Colon (tissue), 2 donors: ENCODE measurements at regions not wholly inside any gene's neighbourhood (a gene's known extent, or its start where the extent isn't known, plus 50 kb on each side); places are given as distances from the start of the nearest gene placed in this dataset.

ENCODE experiments used
- FAIRE-seq: peaks from 2 replicates; lab custom pipeline; 2012; peaks lifted over from hg19 to GRCh38; lab: Jason Lieb, UNC
- donor health status: control.
- donor health status: control.

DNA sequence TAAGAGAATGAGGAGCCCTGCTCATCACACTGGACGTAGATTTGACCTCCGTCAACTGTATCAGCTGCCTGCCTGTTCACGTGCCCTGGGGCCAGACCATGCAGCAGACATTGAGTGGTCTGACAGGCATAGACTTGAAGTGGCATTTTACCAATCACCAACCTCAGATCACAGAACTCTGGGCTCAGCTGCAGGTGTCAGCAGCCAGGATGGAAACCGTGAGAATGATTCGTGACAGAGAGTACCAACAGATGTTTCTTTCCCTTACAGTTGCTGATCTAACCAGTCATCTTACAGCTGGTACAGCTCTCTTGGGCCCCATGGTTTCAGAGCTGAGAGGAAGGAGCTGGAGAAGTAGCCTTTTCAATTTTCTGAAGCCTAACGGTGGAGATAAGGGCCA lies 148.9 kb downstream of the EN1 start:
- no peak for FAIRE-seq

- no peak for FAIRE-seq
Observed at GRCh38 chr2:118697781-118698180, 149.7 kb downstream of the EN1 start.

- FAIRE-seq = no peak
Observed at GRCh38 chr2:118696786-118697465, 150.5 kb downstream of the EN1 start.

GRCh38 chr2:118693287-118693822 lies 154.1 kb downstream of the EN1 start:
- no peak for FAIRE-seq

DNA sequence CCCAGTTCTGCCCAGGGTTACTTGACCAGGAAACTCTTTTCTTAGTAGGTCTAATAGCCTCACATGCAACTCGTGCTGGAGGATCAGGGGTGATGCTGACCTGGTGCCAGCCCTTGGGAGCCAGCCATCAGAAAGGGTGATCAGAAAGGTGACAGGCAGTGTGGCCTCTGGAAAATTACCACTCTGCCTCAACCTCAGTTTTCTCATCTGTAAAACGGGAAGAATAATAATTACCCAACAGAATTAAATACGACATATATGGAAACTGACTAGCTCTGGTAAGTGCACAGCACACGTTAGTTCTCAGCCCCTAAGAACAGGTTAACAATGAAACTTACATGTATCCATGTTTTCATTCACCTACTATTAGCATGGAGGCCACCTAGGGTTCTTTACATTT lies 157.6 kb downstream of the EN1 start:
- no peak for FAIRE-seq

DNA sequence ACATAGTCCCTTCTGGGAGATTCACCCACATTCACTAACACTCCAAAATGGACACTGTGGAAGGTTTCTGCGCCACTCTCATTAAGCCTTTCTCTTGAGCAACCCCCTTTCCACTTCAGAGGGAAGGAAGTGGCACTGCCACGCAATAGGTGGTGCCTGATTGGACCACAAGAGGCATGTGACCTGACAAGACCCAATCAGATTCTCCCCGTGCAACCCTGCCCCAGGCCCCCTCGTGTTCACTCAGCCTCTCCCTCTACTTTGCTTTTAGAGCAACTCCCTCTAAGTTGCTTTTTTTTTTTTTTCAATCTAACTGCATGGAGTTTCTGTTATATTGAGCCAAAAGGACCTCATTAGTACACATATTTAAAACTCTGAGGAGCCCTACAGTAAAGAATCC lies 158.0 kb downstream of the EN1 start:
- no peak for FAIRE-seq

- FAIRE-seq = no peak
Observed at GRCh38 chr2:118689033-118689432, 158.4 kb downstream of the EN1 start.

DNA sequence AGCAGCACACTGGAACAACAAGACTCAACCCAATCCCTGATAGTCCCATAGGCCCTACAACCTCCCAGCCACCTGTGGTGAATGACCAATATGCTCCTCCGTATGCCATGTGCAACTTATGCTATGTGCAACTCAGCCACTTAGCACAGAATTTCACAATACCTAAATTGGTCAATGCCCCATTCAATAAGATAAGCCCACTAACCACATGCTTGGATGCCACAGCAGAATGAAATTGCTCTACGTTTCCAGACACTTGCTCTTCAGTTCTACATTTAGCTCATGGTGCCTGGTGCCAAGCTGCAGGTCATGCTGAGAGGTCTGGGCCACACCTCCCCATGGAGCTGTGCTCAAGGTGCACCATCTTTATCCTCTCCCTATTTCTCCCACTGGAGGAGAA lies 159.8 kb downstream of the EN1 start:
- no peak for FAIRE-seq

GRCh38 chr2:118687192-118687591 lies 160.3 kb downstream of the EN1 start:
- FAIRE-seq = no peak

DNA sequence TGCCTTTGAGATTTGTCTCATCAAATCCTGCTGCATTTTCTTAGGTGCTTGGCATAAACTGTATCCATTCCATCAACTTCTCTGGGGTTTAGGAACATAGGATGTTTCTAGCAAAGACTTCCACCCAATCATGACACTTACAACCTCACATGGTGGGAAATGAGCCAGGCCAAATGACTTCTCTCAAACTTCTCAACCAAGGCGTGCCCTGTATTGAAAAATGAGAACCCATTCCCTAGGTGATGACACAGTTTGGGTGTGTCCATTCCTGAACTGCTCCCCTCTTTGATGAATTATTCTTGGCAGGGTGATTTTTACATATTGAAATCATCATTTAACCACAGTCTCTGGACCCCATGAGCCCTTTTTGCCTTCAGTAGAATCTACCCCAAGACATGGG lies 161.1 kb downstream of the EN1 start:
- no peak for FAIRE-seq

GRCh38 chr2:118683460-118683859 lies 164.0 kb downstream of the EN1 start:
- no peak for FAIRE-seq

- FAIRE-seq = no peak
Observed at GRCh38 chr2:118678985-118679384, 168.5 kb downstream of the EN1 start.

DNA sequence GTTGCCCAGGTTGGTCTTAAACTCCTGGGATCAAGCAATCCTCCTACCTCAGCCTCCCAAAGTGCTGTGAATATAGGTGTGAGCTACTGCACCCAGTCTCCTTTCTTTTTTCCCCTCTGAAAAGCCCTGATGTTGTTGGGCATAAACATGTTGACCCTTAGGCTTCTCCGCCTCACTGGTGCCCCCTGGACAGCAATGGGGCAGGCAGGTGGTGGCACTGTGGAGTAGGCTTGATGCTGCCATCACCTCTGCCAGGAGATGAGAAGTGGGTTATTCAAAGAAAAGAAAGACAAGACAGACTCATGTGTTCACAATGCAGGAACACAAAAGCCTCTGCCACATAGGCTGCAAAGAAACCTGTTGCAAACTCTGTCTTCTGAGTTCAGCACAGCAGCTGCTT lies 169.9 kb downstream of the EN1 start:
- no peak for FAIRE-seq

- no peak for FAIRE-seq
Observed at GRCh38 chr2:118675531-118675930, 171.9 kb downstream of the EN1 start.

GRCh38 chr2:118672571-118673158 lies 174.8 kb downstream of the EN1 start:
- no peak for FAIRE-seq

DNA sequence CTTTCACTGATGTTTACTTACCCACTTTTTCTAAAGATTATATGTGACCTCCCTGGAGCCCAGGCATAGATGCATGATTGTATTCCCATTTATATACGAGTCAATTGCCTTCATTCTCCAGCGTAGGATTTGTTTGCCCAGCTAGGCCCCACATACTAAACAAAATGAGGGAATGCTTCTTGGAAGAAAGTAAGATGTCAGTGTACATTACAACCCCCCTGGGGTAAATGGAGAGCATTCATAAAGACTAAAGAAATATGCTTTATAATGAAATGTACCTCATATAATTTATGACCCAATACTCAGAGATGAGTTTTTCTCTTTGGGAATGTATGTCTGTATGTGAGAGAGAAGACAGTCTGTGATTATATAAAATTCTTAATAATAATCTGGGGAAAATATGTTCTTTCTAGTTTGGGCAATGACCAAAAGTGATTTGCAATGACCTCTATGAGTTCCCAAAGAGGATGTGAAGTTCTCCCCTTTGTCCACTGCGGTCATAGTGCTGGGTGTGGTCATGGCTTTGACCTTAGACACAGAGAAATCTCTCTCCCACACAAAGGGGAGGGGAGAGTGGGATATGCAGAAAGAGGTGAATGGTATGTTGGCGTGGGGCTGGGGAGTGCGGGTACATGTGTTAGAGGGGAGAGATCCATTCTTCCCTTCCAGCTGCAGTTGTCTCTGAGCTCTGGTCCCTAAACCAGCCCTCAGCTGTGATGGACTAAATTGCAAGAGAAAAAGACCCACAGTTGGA lies 175.6 kb downstream of the EN1 start:
- FAIRE-seq = no peak

DNA sequence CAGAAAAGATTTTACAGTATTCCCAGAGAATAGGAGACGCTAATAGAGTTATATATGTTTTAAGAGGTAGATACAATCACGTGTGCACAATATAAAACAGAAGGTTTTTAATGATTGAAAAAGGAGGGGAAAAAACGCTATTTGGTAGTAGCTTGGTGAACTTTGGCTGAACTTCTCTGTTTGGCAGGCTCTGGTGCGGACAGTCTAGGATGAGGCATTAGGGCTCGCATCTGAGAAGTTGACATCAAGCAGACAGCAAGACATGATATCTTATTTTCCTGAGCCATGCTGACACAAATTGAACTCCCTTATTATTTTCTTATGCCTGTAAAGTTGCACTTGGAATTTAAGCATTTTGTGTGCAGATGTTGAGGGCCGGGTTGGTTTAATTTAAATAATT lies 176.6 kb downstream of the EN1 start:
- FAIRE-seq = no peak

GRCh38 chr2:118670276-118670675 lies 177.2 kb downstream of the EN1 start:
- FAIRE-seq = no peak

DNA sequence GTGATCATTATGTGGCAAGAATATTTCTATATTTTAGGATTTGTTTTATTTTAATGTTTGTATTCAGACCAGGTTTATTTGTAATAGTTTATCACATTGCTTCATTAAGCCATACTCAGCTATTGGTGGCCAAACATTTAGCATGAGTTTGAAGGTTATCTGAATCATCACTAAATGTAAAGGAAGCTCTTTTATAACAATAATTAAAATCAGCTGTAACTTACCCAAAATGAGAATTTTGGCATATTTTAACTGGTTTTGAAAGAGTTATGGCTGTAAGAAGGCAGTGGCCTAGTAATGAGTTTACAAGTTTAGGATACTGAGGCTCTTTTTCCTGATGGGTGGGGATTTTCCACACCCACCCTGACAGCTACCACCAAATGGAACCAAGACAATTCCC lies 177.8 kb downstream of the EN1 start:
- no peak for FAIRE-seq

- FAIRE-seq = no peak
Observed at GRCh38 chr2:118668431-118669424, 178.7 kb downstream of the EN1 start.

DNA sequence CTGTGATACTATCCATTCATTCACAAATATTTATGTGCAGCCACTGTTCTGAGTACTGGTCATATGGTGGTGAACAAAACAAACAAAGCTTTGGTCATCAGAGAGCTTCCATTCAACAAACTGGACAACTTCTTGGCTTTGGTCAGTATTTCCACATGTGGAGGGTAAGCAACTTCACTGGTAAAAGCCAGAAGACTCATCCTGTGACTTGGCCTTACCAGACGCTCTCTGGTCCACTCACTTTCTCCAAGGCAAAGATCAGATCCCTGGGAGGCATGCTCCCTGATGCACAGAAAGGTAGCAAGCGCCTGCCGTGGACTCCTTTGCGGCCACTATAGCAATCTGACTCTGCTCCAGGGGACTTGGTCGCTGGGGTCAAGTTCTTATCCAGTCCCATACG lies 179.5 kb downstream of the EN1 start:
- no peak for FAIRE-seq

DNA sequence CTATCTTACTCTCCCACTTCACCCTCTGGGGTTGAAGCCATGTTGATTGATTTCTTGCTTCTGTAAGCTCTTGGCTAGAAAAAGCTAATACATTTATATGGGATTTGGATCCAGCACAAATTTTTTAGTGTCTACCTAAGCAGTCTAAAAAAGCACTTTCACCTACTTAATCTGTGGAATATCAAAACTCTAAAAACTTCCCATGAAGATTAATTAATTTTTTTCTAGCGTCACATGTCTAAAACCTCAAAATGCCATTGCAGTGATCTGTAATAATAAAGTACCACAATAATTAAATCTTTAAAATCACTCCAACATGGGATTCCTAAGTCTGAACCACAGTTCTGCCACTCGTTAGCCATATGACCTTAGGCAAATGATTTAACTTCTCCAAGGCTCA lies 180.1 kb downstream of the EN1 start:
- FAIRE-seq = no peak
